IMR-90 (cell line): ENCODE measurements at regions not wholly inside any gene's neighbourhood (a gene's known extent, or its start where the extent isn't known, plus 50 kb on each side); places are given as distances from the start of the nearest gene placed in this dataset.

Experiments used
- ATAC-seq: fragments of 200-7000 bp; cut with Tn5 transposase; 2 replicates; pipeline ENCODE4 v1.9.1; 2020; ENCODE audit warnings: low read depth, mild to moderate bottlenecking, moderate library complexity
- BruUV-seq: library from RNA; stranded (reverse); fragments of 400-500 nt; replicated peaks from 2 replicates; lab custom pipeline; 2021; lab: Mats Ljungman, UMichigan
- CTCF ChIA-PET: fragments of 300-600 bp; formaldehyde crosslinking; extraction: SDS; loops from one replicate; lab custom pipeline; 2021; ENCODE audit warnings: antibody characterized with exemption; lab: Yijun Ruan, JAX
- POLR2A ChIA-PET: fragments of 300-600 bp; sonication (Branson Sonifier 250); formaldehyde crosslinking; loops from one replicate; lab custom pipeline; 2022; ENCODE audit warnings: antibody characterized with exemption; ENCODE audit not compliant: unreplicated experiment; lab: Charles Lee
- DNase-seq: peaks from one replicate; pipeline ENCODE4 v3.0.0; 2013
- H2AFZ ChIP-seq: replicated peaks from 2 replicates; pipeline ENCODE3; 2013; ENCODE audit warnings: low read length, mild to moderate bottlenecking; ENCODE audit not compliant: poor library complexity
- H2AK5ac ChIP-seq: 2 replicates; pipeline ENCODE4 v1.6.1; 2013; ENCODE audit warnings: low read depth, low read length, inconsistent platforms
- H2AK9ac ChIP-seq: replicated peaks from 2 replicates; pipeline ENCODE3; 2013; ENCODE audit warnings: mild to moderate bottlenecking, low read depth, low read length, moderate library complexity; ENCODE audit not compliant: poor library complexity
- H2BK120ac ChIP-seq: 2 replicates; pipeline ENCODE4 v1.6.1; 2013; ENCODE audit warnings: low read depth, low read length, inconsistent platforms
- H2BK15ac ChIP-seq: 3 replicates; pipeline ENCODE4 v1.6.1; 2013; ENCODE audit warnings: low read depth, low read length, inconsistent platforms
- H2BK20ac ChIP-seq: 2 replicates; pipeline ENCODE4 v1.6.1; 2013; ENCODE audit warnings: low read depth, mild to moderate bottlenecking, inconsistent platforms, low read length, moderate library complexity
- H2BK5ac ChIP-seq: 2 replicates; pipeline ENCODE4 v1.6.1; 2013; ENCODE audit warnings: mild to moderate bottlenecking, low read depth, low read length, inconsistent platforms; ENCODE audit not compliant: poor library complexity, severe bottlenecking
- H3K14ac ChIP-seq: replicated peaks from 2 replicates; pipeline ENCODE4 v1.6.1; 2013; ENCODE audit warnings: low read depth, low read length, inconsistent platforms
- H3K18ac ChIP-seq: 2 replicates; pipeline ENCODE4 v1.6.1; 2013; ENCODE audit warnings: low read depth, low read length, control low read depth
- H3K23ac ChIP-seq: 2 replicates; pipeline ENCODE4 v1.6.1; 2013; ENCODE audit warnings: low read depth, low read length, inconsistent platforms
- H3K27ac ChIP-seq: 2 replicates; pipeline ENCODE4 v1.5.1; 2013; ENCODE audit warnings: mild to moderate bottlenecking, control low read depth, low read length; ENCODE audit not compliant: insufficient read depth
- H3K27me3 ChIP-seq: 2 replicates; pipeline ENCODE4 v1.6.1; 2013; ENCODE audit warnings: low read length; ENCODE audit not compliant: control insufficient read depth, insufficient read depth
- H3K36me3 ChIP-seq: 2 replicates; pipeline ENCODE4 v1.6.1; 2013; ENCODE audit warnings: low read length, mixed read lengths; ENCODE audit not compliant: control insufficient read depth, insufficient read depth
- H3K4ac ChIP-seq: 2 replicates; pipeline ENCODE4 v1.6.1; 2013; ENCODE audit warnings: low read depth, low read length, inconsistent platforms
- H3K4me1 ChIP-seq: 2 replicates; pipeline ENCODE4 v1.6.1; 2013; ENCODE audit warnings: low read length, mixed read lengths; ENCODE audit not compliant: control insufficient read depth, insufficient read depth
- H3K4me2 ChIP-seq: 2 replicates; pipeline ENCODE4 v1.6.1; 2013; ENCODE audit warnings: low read depth, mild to moderate bottlenecking, control low read depth, low read length, moderate library complexity
- H3K4me3 ChIP-seq: 2 replicates; pipeline ENCODE4 v1.5.1; 2013; ENCODE audit warnings: low read depth, mild to moderate bottlenecking, control low read depth, low read length, moderate library complexity; ENCODE audit not compliant: insufficient read depth
- H3K56ac ChIP-seq: 2 replicates; pipeline ENCODE4 v1.6.1; 2013; ENCODE audit warnings: low read length, inconsistent platforms; ENCODE audit not compliant: insufficient read depth; ENCODE audit errors: extremely low read depth
- H3K79me1 ChIP-seq, 2 experiments: 2 replicates each; pipeline ENCODE4 v1.6.1; 2013; ENCODE audit warnings: low read length in 2 of 2, inconsistent platforms in 1 of 2, low read depth in 1 of 2
- H3K9ac ChIP-seq: 2 replicates; pipeline ENCODE4 v1.6.1; 2013; ENCODE audit warnings: low read depth, low read length, control low read depth
- H3K9me1 ChIP-seq: 2 replicates; pipeline ENCODE4 v1.6.1; 2013; ENCODE audit warnings: low read length, inconsistent platforms; ENCODE audit not compliant: insufficient read depth
- H3K9me3 ChIP-seq: 2 replicates; pipeline ENCODE4 v1.6.1; 2013; ENCODE audit warnings: low read length; ENCODE audit not compliant: control insufficient read depth, insufficient read depth
- H4K20me1 ChIP-seq: 2 replicates; pipeline ENCODE4 v1.6.1; 2013; ENCODE audit warnings: low read length, inconsistent platforms; ENCODE audit not compliant: insufficient read depth
- H4K5ac ChIP-seq: 2 replicates; pipeline ENCODE4 v1.6.1; 2013; ENCODE audit warnings: mild to moderate bottlenecking, low read depth, low read length, control low read depth
- H4K8ac ChIP-seq, 2 experiments: 2 replicates each; pipeline ENCODE4 v1.6.1; 2013; ENCODE audit warnings: low read depth in 2 of 2, low read length in 2 of 2, control low read depth in 1 of 2, inconsistent platforms in 1 of 2
- H4K91ac ChIP-seq: 2 replicates; pipeline ENCODE4 v1.6.1; 2013; ENCODE audit warnings: low read depth, low read length, inconsistent platforms; ENCODE audit not compliant: insufficient read depth
- CEBPB ChIP-seq: IDR thresholded peaks from 2 replicates; pipeline ENCODE4 v1.6.1; 2012; ENCODE audit warnings: low read depth, low read length, improper control_type of control experiment
- CTCF ChIP-seq: conservative IDR thresholded peaks from 2 replicates; pipeline ENCODE4 v1.5.1; 2012; ENCODE audit warnings: mild to moderate bottlenecking, low read depth, low read length, improper control_type of control experiment
- FOS ChIP-seq: fragments of 150-350 bp; IDR thresholded peaks from 2 replicates; pipeline ENCODE4 v1.6.1; 2016; ENCODE audit warnings: low read depth, low read length
- NFE2L2 ChIP-seq: fragments of 150-350 bp; IDR thresholded peaks from 2 replicates; pipeline ENCODE4 v1.6.1; 2016; ENCODE audit warnings: low read depth, mild to moderate bottlenecking, low read length
- POLR2A ChIP-seq: IDR thresholded peaks from 2 replicates; pipeline ENCODE4 v1.6.1; 2012; ENCODE audit warnings: mild to moderate bottlenecking, low read depth, low read length
- SMC3 ChIP-seq: fragments of 150-350 bp; IDR thresholded peaks from 2 replicates; pipeline ENCODE4 v1.6.1; 2016; ENCODE audit warnings: low read depth, mild to moderate bottlenecking, antibody characterized with exemption, low read length, moderate library complexity
- USF2 ChIP-seq: fragments of 150-350 bp; IDR thresholded peaks from 2 replicates; pipeline ENCODE4 v1.6.1; 2017; ENCODE audit warnings: mild to moderate bottlenecking, antibody characterized with exemption, low read length, low read depth
- WGBS, 2 experiments: methylation state at CpG; one replicate each; pipeline versions ENCODE4 v1.1.5 to v1.1.7; 2013; ENCODE audit warnings: missing lambda C conversion rate in 2 of 2; ENCODE audit not compliant: insufficient read length in 1 of 2; ENCODE audit errors: extremely low coverage in 2 of 2; 5-methylcytosine and 5-hydroxymethylcytosine counted together
- dilution Hi-C: fragments of 300-500 bp; cut with HindIII; formaldehyde crosslinking; loops from one replicate; pipeline ENCODE4 v1.14.3; 2018; ENCODE audit warnings: low sequenced_read_pairs; ENCODE audit not compliant: unreplicated experiment
- in situ Hi-C: fragments of 300-500 bp; cut with MboI; formaldehyde crosslinking; loops from 3 replicates; pipeline ENCODE4 v1.14.3; 2019; ENCODE audit warnings: low sequenced_read_pairs, inconsistent platforms, mixed read lengths
- intact Hi-C: fragments of 100-400 bp; cut with micrococcal nuclease; formaldehyde crosslinking; loops from 2 replicates; pipeline ENCODE4 v1.10.0; 2022

- no peaks in the 10 kb centered on the region for H3K27me3 ChIP-seq
- no peak overlapping the region for H2BK120ac ChIP-seq
- dilution Hi-C loops (no loop called here), in situ Hi-C loops (no loop called here), intact Hi-C loops (no loop called here)
- H3K18ac ChIP-seq = no peak overlapping the region
- no peak overlapping the region for H3K9ac ChIP-seq
- no peaks in the 10 kb centered on the region for H3K4me1 ChIP-seq
- H4K91ac ChIP-seq = no peak overlapping the region
- TF ChIP-seq FOS = no peak
- TF ChIP-seq CTCF = no peak
- no peak for TF ChIP-seq CEBPB
- no peak for TF ChIP-seq NFE2L2
- TF ChIP-seq SMC3 = no peak
- TF ChIP-seq USF2 = no peak
- TF ChIP-seq POLR2A = no peak
- H3K27ac ChIP-seq = no peak overlapping the region
- no peak overlapping the region for H4K5ac ChIP-seq
- no peak overlapping the region for H4K8ac ChIP-seq
- no peak overlapping the region for H2AK9ac ChIP-seq
- ATAC-seq (no peak), DNase-seq (no peak)
- H3K4ac ChIP-seq = no peak overlapping the region
- H3K36me3 ChIP-seq = no peaks in the 10 kb centered on the region
- no peak overlapping the region for H2BK5ac ChIP-seq
- BruUV-seq = no TSS peak
- no peak overlapping the region for H2BK15ac ChIP-seq
- H3K4me2 ChIP-seq = no peak overlapping the region
- no peak overlapping the region for H3K14ac ChIP-seq
- no CpG with 5 or more reads among the region's 1 CpG for WGBS, 2 experiments
- no peak overlapping the region for H3K4me3 ChIP-seq
- no peak overlapping the region for H3K56ac ChIP-seq
- no peaks in the 10 kb centered on the region for H4K20me1 ChIP-seq
- no peak overlapping the region for H2AFZ ChIP-seq
- ChIA-PET CTCF (no interaction called here), POLR2A (no interaction called here)
- H3K9me1 ChIP-seq = no peaks in the 10 kb centered on the region
- H2BK20ac ChIP-seq = no peak overlapping the region
- H2AK5ac ChIP-seq = no peak overlapping the region
- H3K79me1 ChIP-seq = no peaks in the 10 kb centered on the region
- H3K23ac ChIP-seq = no peak overlapping the region
- H3K9me3 ChIP-seq = peaks cover 2% of the 10 kb centered on the region; the same call in 1 of the 2 replicates
These were observed 248.0 kb upstream of the CNTNAP5 start for GRCh38 chr2:123777116-123777515.
